ENCODE measurements at regions not wholly inside any gene's neighbourhood (a gene's known extent, or its start where the extent isn't known, plus 50 kb on each side); places are given as distances from the start of the nearest gene placed in this dataset.

DNA sequence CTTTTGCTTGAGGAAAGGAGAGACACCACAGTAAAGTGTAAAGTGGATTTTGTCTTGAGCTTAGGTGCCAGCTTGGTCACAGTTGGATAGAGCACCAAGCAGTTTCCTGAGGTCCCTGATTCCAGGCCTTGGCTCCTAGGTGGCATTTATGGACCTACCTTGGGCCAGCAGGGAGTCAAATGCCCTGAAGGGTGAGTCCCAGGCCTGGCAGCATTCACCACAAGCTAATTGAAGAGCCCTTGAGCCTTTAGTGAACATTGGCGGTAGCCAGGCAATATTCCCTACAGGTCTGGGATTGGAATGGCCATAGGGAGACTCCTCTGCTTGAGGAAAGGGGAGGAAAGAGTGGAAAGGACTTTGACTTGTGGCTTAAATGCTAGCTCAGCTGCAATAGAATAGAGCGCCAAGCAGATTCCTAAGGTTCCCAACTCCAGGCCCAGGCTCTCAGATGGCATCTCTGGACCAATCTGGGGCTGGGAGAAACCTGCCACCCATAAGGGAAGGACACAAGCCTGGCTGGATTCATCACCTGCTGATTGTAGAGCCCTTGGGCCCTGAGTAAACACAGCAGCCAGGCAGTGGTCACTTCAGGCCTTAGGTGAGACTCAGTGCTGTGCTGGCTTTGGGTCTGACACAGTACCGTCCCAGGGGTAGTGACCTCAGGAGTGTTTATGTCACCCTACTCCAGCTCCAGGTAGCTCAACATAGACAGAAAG is 137.5 kb upstream of the OTOS start:
- Histone ChIP-seq H3K4me1 (ENCODE audit: control insufficient read depth, low read length) (no peaks in the 10 kb centered on the region), H3K4me3 (ENCODE audit: low read length) (no peak overlapping the region), H3F3A (ENCODE audit: control insufficient read depth, insufficient read depth) (no peaks in the 10 kb centered on the region), H3K79me2 (ENCODE audit: control insufficient read depth, low read length) (no peaks in the 10 kb centered on the region), H4K20me1 (ENCODE audit: control insufficient read depth, insufficient read depth, low read depth, low read length) (no peaks in the 10 kb centered on the region), H3K27me3 (ENCODE audit: control insufficient read depth, low read length) (no peaks in the 10 kb centered on the region), H3K36me3 (ENCODE audit: control insufficient read depth, low read length) (no peaks in the 10 kb centered on the region), H3K4me2 (ENCODE audit: low read length) (no peak overlapping the region), H3K9me3 (ENCODE audit: control insufficient read depth, insufficient read depth, low read length) (no peaks in the 10 kb centered on the region; the same call in 1 of the 2 replicates), H3K27ac (ENCODE audit: low read depth, low read length) (no peak overlapping the region), H3K9me2 (replicated peaks; ENCODE audit: control insufficient read depth, low read length) (no peaks in the 10 kb centered on the region)
- TF ChIP-seq EZH2phosphoT487 (IDR thresholded peaks at IDR 0.05; ENCODE audit: borderline replicate concordance, low read length) = no peak
- TF ChIP-seq, protein P1, sequence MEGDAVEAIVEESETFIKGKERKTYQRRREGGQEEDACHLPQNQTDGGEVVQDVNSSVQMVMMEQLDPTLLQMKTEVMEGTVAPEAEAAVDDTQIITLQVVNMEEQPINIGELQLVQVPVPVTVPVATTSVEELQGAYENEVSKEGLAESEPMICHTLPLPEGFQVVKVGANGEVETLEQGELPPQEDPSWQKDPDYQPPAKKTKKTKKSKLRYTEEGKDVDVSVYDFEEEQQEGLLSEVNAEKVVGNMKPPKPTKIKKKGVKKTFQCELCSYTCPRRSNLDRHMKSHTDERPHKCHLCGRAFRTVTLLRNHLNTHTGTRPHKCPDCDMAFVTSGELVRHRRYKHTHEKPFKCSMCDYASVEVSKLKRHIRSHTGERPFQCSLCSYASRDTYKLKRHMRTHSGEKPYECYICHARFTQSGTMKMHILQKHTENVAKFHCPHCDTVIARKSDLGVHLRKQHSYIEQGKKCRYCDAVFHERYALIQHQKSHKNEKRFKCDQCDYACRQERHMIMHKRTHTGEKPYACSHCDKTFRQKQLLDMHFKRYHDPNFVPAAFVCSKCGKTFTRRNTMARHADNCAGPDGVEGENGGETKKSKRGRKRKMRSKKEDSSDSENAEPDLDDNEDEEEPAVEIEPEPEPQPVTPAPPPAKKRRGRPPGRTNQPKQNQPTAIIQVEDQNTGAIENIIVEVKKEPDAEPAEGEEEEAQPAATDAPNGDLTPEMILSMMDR (IDR thresholded peaks at IDR 0.05; ENCODE audit: low read depth, low read length, poor library complexity, severe bottlenecking) = no peak

DNA sequence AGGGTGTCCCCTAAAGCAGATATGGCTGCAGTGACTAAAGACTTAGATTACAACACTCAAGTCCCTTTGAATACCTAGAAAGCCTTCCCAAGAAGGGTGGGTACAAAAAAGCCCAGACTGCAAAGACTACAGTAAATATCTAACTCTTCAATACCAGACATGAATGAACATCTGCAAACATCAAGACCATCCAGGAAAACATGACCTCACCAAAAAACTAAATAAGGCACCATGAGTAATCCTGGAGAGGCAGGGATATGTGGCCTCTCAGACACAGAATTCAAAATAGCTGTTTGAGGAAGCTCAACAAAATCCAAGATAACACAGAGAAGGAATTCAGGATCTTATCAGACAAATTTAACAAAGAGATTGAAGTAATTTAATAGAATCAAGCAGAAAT is 138.2 kb upstream of the OTOS start:
- no peak overlapping the region for H3K4me3 ChIP-seq (ENCODE audit: low read length)
- no peaks in the 10 kb centered on the region for H3K36me3 ChIP-seq (ENCODE audit: control insufficient read depth, low read length)
- H3K27me3 ChIP-seq (ENCODE audit: control insufficient read depth, low read length) = no peaks in the 10 kb centered on the region
- TF ChIP-seq EZH2phosphoT487 (IDR thresholded peaks at IDR 0.05; ENCODE audit: borderline replicate concordance, low read length) = no peak
- TF ChIP-seq, protein P1 (IDR thresholded peaks at IDR 0.05; ENCODE audit: low read depth, low read length, poor library complexity, severe bottlenecking) = no peak
- no peaks in the 10 kb centered on the region for H3K9me2 ChIP-seq (replicated peaks; ENCODE audit: control insufficient read depth, low read length)
- no peak overlapping the region for H3K27ac ChIP-seq (ENCODE audit: low read depth, low read length)
- no peaks in the 10 kb centered on the region for H3F3A ChIP-seq (ENCODE audit: control insufficient read depth, insufficient read depth)
- no peaks in the 10 kb centered on the region for H3K9me3 ChIP-seq (ENCODE audit: control insufficient read depth, insufficient read depth, low read length)
- H3K79me2 ChIP-seq (ENCODE audit: control insufficient read depth, low read length) = no peaks in the 10 kb centered on the region
- H3K4me2 ChIP-seq (ENCODE audit: low read length) = no peak overlapping the region
- no peaks in the 10 kb centered on the region for H3K4me1 ChIP-seq (ENCODE audit: control insufficient read depth, low read length)
- H4K20me1 ChIP-seq (ENCODE audit: control insufficient read depth, insufficient read depth, low read depth, low read length) = no peaks in the 10 kb centered on the region

DNA sequence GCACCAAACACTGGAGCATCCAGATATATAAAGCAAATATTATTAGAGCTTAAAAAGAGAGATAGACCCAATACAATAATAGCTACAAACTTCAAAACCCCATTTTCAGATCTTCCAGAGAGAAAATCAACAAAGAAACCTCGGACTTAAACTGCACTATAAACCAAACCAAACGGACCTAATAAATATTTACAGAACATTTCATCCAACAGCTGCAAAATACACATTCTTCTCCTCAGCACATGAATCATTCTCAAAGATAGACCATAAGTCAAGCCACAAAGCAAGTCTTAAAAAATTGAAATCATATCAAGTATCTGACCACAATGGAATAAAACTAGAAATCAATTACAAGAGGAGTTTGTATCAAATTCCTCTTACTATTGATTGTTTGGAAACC is 140.2 kb upstream of the OTOS start:
- no peak overlapping the region for H3K27ac ChIP-seq (ENCODE audit: low read depth, low read length)
- TF ChIP-seq EZH2phosphoT487 (IDR thresholded peaks at IDR 0.05; ENCODE audit: borderline replicate concordance, low read length) = no peak
- TF ChIP-seq, protein P1 (IDR thresholded peaks at IDR 0.05; ENCODE audit: low read depth, low read length, poor library complexity, severe bottlenecking) = no peak
- H3K4me3 ChIP-seq (ENCODE audit: low read length) = no peak overlapping the region

More for the DNA sequence above, 140.2 kb upstream of the OTOS start:
- no peak overlapping the region for H3K4me2 ChIP-seq (ENCODE audit: low read length)
- H3K79me2 ChIP-seq (ENCODE audit: control insufficient read depth, low read length) = no peaks in the 10 kb centered on the region
- no peaks in the 10 kb centered on the region for H3K9me2 ChIP-seq (replicated peaks; ENCODE audit: control insufficient read depth, low read length)
- no peaks in the 10 kb centered on the region for H4K20me1 ChIP-seq (ENCODE audit: control insufficient read depth, insufficient read depth, low read depth, low read length)
- H3K36me3 ChIP-seq (ENCODE audit: control insufficient read depth, low read length) = no peaks in the 10 kb centered on the region
- no peaks in the 10 kb centered on the region for H3K27me3 ChIP-seq (ENCODE audit: control insufficient read depth, low read length)
- no peaks in the 10 kb centered on the region for H3F3A ChIP-seq (ENCODE audit: control insufficient read depth, insufficient read depth)
- H3K4me1 ChIP-seq (ENCODE audit: control insufficient read depth, low read length) = no peaks in the 10 kb centered on the region
- H3K9me3 ChIP-seq (ENCODE audit: control insufficient read depth, insufficient read depth, low read length) = no peaks in the 10 kb centered on the region

Measured in DOHH2 (cell line).